Epithelial cell of esophagus (primary cell): ENCODE measurements at regions not wholly inside any gene's neighbourhood (a gene's known extent, or its start where the extent isn't known, plus 50 kb on each side); places are given as distances from the start of the nearest gene placed in this dataset.

Experiments
- DNase-seq: peaks from one replicate; pipeline ENCODE4 v3.0.0; 2010; ENCODE audit warnings: low read depth
- H3K4me3 ChIP-seq: 2 replicates; pipeline ENCODE4 v1.5.1; 2011; ENCODE audit warnings: mild to moderate bottlenecking, low read length, control low read depth
- CTCF ChIP-seq: IDR thresholded peaks from 2 replicates; pipeline ENCODE4 v1.5.1; 2011; ENCODE audit warnings: low read depth, mild to moderate bottlenecking, low read length, control low read depth, inconsistent platforms; ENCODE audit not compliant: insufficient read depth; ENCODE audit errors: missing control alignments

DNA sequence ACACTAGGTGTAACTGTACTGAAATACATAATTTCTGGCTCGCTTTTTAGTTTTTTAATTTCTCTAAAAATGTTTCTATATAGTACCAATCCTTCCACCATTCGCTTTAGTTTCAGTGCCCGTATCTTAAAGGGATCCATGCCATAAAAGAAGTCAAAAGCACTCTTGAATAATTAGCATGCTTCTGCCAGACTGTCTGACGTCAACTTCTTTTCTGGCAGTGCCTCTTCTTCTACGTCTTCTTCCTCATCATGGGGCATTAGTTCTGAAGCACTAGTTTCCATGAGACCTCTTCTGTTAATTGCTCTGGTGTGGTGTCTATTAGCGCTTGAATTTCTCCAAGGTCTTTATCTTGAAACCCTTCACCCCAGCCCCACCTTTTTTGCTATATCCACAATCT, 93.8 kb upstream of the DOCK9 start:
- DNase-seq = no peak
- no peak overlapping the region for H3K4me3 ChIP-seq
- no peak for TF ChIP-seq CTCF

- TF ChIP-seq CTCF = no peak
Measured at GRCh38 chr13:99072356-99072755, 94.5 kb upstream of the DOCK9 start.

DNA sequence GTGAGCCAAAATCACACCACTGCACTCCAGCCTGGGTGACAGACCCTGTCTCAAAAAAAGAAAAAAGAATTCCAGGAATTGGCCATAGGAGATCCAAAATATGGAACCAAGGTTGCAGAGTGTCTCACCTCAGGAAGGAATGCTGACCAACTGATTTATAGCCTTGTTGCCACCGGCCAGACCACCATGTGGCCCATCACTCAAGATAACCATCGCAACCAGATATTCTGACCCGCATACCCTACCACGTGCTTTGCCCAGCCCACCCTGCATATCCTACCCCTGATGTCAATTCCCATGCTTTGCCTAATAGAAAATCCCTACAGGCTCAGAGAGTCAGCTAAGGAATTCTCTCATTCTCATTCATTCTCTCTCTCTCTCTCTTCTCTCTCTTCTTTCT, 95.1 kb upstream of the DOCK9 start:
- DNase-seq = no peak
- no peak overlapping the region for H3K4me3 ChIP-seq
- no peak for TF ChIP-seq CTCF

More at GRCh38 chr13:99072356-99072755, 94.5 kb upstream of the DOCK9 start:
- no peak overlapping the region for H3K4me3 ChIP-seq
- no peak for DNase-seq

DNA sequence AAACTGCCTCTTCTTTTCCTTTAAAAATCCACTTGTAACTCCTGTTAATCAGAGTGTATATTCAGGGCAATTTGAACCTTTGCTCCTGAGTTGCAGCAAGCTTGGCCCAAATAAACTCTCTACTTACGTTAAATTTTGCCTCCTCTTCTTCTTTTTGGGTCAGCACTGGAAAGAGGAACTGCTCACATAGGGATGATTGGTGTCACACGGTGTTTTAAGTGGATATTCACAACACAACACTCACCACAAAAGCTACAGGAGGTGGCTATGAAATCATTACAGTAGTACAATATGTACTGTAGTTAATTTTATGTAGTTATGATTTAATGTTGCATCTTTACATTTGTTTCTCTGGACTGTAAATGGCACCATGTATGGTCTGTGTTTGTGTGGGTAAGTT, 96.8 kb upstream of the DOCK9 start:
- TF ChIP-seq CTCF = no peak
- no peak overlapping the region for H3K4me3 ChIP-seq

GRCh38 chr13:99075268-99076191, 97.7 kb upstream of the DOCK9 start:
- no peak overlapping the region for H3K4me3 ChIP-seq
- no peak for DNase-seq
- TF ChIP-seq CTCF = no peak

More for the DNA sequence above, 96.8 kb upstream of the DOCK9 start:
- no peak for DNase-seq

GRCh38 chr13:99078017-99078771, 100.3 kb upstream of the DOCK9 start:
- no peak for DNase-seq
- TF ChIP-seq CTCF = no peak
- no peak overlapping the region for H3K4me3 ChIP-seq

DNA sequence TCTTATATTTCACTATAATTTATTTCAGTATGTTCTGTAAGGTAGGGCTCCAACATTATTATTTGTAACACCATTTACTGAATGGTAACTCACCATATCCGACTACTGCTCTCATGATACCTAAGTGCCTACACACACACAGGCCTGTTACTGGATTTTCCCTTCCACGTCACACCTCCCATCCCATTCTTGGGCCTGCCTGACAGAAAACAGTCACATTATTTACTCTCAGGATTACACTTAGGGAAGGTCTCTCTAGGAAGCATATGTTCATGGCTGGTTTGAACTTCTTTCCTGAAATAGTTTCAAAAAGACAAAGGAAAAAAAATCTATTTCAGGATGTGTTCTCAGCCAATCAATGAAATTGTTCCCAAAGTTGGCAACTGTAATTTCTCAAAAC, 102.3 kb upstream of the DOCK9 start:
- DNase-seq = no peak
- H3K4me3 ChIP-seq = no peak overlapping the region
- TF ChIP-seq CTCF = no peak
